Effector memory CD4-positive, alpha-beta T cell (primary cell): ENCODE measurements at regions not wholly inside any gene's neighbourhood (a gene's known extent, or its start where the extent isn't known, plus 50 kb on each side); places are given as distances from the start of the nearest gene placed in this dataset.

Experiments
- DNase-seq, 3 donors: peaks; one replicate each; pipeline ENCODE4 v3.0.0-alpha.2; 2020
- H3K27ac ChIP-seq: 2 replicates; pipeline ENCODE4 v1.7.0; 2013; ENCODE audit warnings: mild to moderate bottlenecking, low read length, moderate library complexity; ENCODE audit not compliant: insufficient read depth, poor library complexity, severe bottlenecking
- H3K27me3 ChIP-seq: replicated peaks from 2 replicates; pipeline ENCODE4 v1.7.0; 2013; ENCODE audit warnings: mild to moderate bottlenecking, low read length; ENCODE audit not compliant: insufficient read depth, control insufficient read depth, poor library complexity, severe bottlenecking
- H3K36me3 ChIP-seq: 2 replicates; pipeline ENCODE4 v1.7.0; 2013; ENCODE audit warnings: mild to moderate bottlenecking, low read length, moderate library complexity; ENCODE audit not compliant: control insufficient read depth, insufficient read depth
- H3K4me1 ChIP-seq: 2 replicates; pipeline ENCODE4 v1.7.0; 2013; ENCODE audit warnings: low read length, mild to moderate bottlenecking; ENCODE audit not compliant: control insufficient read depth, insufficient read depth, poor library complexity, severe bottlenecking
- H3K4me3 ChIP-seq: 2 replicates; pipeline ENCODE4 v1.7.0; 2013; ENCODE audit warnings: low read length, low read depth, mild to moderate bottlenecking; ENCODE audit not compliant: insufficient read depth, poor library complexity, severe bottlenecking
- H3K9me3 ChIP-seq: 2 replicates; pipeline ENCODE4 v1.7.0; 2013; ENCODE audit warnings: mild to moderate bottlenecking, low read length, moderate library complexity; ENCODE audit not compliant: control insufficient read depth

- no peak overlapping the region for H3K4me3 ChIP-seq
- no peak for DNase-seq
- H3K27ac ChIP-seq, result no peak overlapping the region
- no peaks in the 10 kb centered on the region for H3K27me3 ChIP-seq
- no peaks in the 10 kb centered on the region for H3K36me3 ChIP-seq
- no peaks in the 10 kb centered on the region for H3K9me3 ChIP-seq
- peaks cover 4% of the 10 kb centered on the region for H3K4me1 ChIP-seq
Observed at GRCh38 chr12:107490010-107490409, 195.6 kb upstream of the PWP1 start.

- Histone ChIP-seq H3K4me1 (peaks cover 4% of the 10 kb centered on the region), H3K27ac (no peak overlapping the region)
- no peak for DNase-seq
Observed at GRCh38 chr12:107491856-107492255, 193.7 kb upstream of the PWP1 start.

GRCh38 chr12:107492393-107493134 lies 193.0 kb upstream of the PWP1 start:
- H3K27me3 ChIP-seq, result no peaks in the 10 kb centered on the region
- H3K4me3 ChIP-seq, result no peak overlapping the region
- H3K27ac ChIP-seq, result no peak overlapping the region
- peaks cover 4% of the 10 kb centered on the region for H3K4me1 ChIP-seq
- no peaks in the 10 kb centered on the region for H3K9me3 ChIP-seq
- no peak for DNase-seq
- H3K36me3 ChIP-seq, result no peaks in the 10 kb centered on the region

More at GRCh38 chr12:107491856-107492255, 193.7 kb upstream of the PWP1 start:
- Histone ChIP-seq H3K9me3 (no peaks in the 10 kb centered on the region), H3K27me3 (no peaks in the 10 kb centered on the region), H3K36me3 (no peaks in the 10 kb centered on the region), H3K4me3 (no peak overlapping the region)

- Histone ChIP-seq H3K27ac (no peak overlapping the region), H3K4me3 (no peak overlapping the region), H3K36me3 (no peaks in the 10 kb centered on the region), H3K9me3 (no peaks in the 10 kb centered on the region), H3K4me1 (peaks cover 4% of the 10 kb centered on the region), H3K27me3 (no peaks in the 10 kb centered on the region)
- DNase-seq, result no peak
Observed at GRCh38 chr12:107493135-107493494, 192.5 kb upstream of the PWP1 start.

DNA sequence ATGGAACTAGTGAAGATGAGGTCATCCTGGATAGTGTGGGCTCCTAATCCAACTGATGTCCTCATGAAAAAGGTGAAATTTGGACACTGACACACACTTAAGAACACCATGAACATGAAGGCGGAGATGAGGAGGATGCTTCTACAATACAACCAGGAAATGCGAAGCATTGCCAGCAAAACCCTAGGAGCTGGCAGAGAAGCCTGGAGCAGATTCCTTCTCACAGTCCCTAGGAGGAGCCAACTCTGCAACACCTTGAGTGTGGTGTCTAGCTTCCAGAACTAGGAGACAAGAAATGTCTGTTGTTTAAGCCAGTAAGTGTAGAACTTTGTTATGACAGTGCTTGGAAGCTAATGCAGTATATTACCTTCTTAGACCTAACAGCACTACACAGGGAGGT lies 191.9 kb upstream of the PWP1 start:
- DNase-seq, result no peak
- Histone ChIP-seq H3K4me3 (no peak overlapping the region), H3K27me3 (no peaks in the 10 kb centered on the region), H3K36me3 (no peaks in the 10 kb centered on the region), H3K27ac (no peak overlapping the region), H3K4me1 (peaks cover 4% of the 10 kb centered on the region), H3K9me3 (no peaks in the 10 kb centered on the region)

DNA sequence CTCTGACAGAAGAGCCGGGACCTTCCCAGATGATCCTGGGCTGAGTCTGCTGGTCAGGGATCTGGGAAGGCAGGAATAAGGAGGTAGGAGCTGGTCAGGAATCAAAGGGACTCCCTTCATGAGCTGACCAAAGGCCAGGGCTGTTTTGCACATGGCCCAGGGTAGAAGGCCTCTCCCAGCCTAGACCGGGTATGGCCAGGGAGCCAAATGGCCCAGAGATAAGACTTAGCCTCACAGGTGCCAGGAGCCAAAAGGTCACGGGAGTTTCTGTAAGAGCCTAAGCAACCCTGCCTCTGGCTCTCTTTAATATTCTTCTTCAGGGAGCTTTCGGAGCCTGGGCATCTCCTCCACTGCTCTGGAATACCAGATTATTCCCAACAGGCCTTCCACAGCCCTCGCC lies 191.3 kb upstream of the PWP1 start:
- Histone ChIP-seq H3K4me1 (peaks cover 4% of the 10 kb centered on the region), H3K27me3 (no peaks in the 10 kb centered on the region), H3K9me3 (no peaks in the 10 kb centered on the region), H3K4me3 (no peak overlapping the region), H3K27ac (no peak overlapping the region), H3K36me3 (no peaks in the 10 kb centered on the region)
- no peak for DNase-seq

GRCh38 chr12:107495604-107496003 lies 190.0 kb upstream of the PWP1 start:
- Histone ChIP-seq H3K4me1 (peaks cover 4% of the 10 kb centered on the region), H3K4me3 (no peak overlapping the region), H3K36me3 (no peaks in the 10 kb centered on the region), H3K27ac (no peak overlapping the region), H3K27me3 (no peaks in the 10 kb centered on the region), H3K9me3 (no peaks in the 10 kb centered on the region)
- no peak for DNase-seq

DNA sequence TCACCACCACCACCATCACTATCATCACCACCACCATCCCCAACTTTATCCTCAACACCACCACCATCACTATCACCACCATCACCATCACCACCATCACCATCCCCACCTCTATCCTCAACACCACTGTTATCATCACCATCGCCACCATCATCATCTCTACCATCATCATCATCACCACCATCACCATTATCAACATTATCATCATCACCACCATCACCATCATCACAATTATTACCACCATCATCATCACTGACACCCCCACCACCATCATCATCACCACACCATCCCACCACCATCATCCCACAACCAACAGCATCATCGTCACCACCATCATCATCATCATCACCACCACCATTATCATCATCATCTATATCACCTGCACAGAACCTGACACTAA lies 188.4 kb upstream of the PWP1 start:
- no peaks in the 10 kb centered on the region for H3K36me3 ChIP-seq
- no peaks in the 10 kb centered on the region for H3K27me3 ChIP-seq
- no peak for DNase-seq
- H3K4me3 ChIP-seq, result no peak overlapping the region
- H3K9me3 ChIP-seq, result no peaks in the 10 kb centered on the region
- no peak overlapping the region for H3K27ac ChIP-seq
- H3K4me1 ChIP-seq, result peaks cover 4% of the 10 kb centered on the region

DNA sequence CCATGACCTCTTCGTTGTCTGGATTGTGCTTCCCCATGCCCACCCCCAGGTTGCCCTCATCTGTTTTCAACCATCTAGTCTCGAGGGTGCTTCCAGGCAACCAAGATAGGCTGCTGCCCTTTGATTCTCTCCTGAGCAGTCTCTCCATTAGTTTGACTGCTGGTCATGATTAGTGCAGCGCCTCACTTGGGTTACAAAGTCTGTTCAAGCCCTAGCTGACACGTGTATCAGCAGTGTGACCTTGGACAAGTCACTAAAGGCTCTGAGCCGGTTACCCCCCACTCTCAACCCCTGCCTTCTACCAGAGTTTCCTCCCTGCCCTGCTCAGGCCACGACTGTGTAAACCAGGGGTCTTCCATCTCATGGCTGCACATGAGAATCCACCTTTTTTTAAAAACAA lies 185.3 kb upstream of the PWP1 start:
- H3K36me3 ChIP-seq, result no peaks in the 10 kb centered on the region
- H3K9me3 ChIP-seq, result no peaks in the 10 kb centered on the region
- no peak overlapping the region for H3K27ac ChIP-seq
- DNase-seq, result no peak
- no peaks in the 10 kb centered on the region for H3K4me1 ChIP-seq
- no peak overlapping the region for H3K4me3 ChIP-seq
- no peaks in the 10 kb centered on the region for H3K27me3 ChIP-seq

GRCh38 chr12:107501681-107502080 lies 183.9 kb upstream of the PWP1 start:
- Histone ChIP-seq H3K36me3 (no peaks in the 10 kb centered on the region), H3K4me1 (no peaks in the 10 kb centered on the region), H3K9me3 (no peaks in the 10 kb centered on the region), H3K27ac (no peak overlapping the region), H3K27me3 (no peaks in the 10 kb centered on the region), H3K4me3 (no peak overlapping the region)
- no peak for DNase-seq
